ENCODE measurements at regions not wholly inside any gene's neighbourhood (a gene's known extent, or its start where the extent isn't known, plus 50 kb on each side); places are given as distances from the start of the nearest gene placed in this dataset.
"Not testable (repeated sequence)": the region's sequence is repeated elsewhere in the genome, so short reads cannot be mapped to it uniquely, and the experiment has no call there.

- Histone ChIP-seq H3K27me3 (ENCODE audit: insufficient read depth in 3 of 3, low read length in 2 of 3) (peaks cover 0 to 3% (median 2%) of the 10 kb centered on the region in 3 donors), H3K4me1 (no peaks in the 10 kb centered on the region), H3K9me3 (no peaks in the 10 kb centered on the region), H3K27ac (no peak overlapping the region), H3K4me3 (no peak overlapping the region), H3K36me3 (ENCODE audit: insufficient read depth in 1 of 2, low read depth in 1 of 2) (no peaks in the 10 kb centered on the region)
- no peak for DNase-seq
- no peak for ATAC-seq
- 52 to 57% (median 54%) methylated on average over 4 of the region's 4 CpGs for WGBS, 3 donors
- TF ChIP-seq, protein P1, sequence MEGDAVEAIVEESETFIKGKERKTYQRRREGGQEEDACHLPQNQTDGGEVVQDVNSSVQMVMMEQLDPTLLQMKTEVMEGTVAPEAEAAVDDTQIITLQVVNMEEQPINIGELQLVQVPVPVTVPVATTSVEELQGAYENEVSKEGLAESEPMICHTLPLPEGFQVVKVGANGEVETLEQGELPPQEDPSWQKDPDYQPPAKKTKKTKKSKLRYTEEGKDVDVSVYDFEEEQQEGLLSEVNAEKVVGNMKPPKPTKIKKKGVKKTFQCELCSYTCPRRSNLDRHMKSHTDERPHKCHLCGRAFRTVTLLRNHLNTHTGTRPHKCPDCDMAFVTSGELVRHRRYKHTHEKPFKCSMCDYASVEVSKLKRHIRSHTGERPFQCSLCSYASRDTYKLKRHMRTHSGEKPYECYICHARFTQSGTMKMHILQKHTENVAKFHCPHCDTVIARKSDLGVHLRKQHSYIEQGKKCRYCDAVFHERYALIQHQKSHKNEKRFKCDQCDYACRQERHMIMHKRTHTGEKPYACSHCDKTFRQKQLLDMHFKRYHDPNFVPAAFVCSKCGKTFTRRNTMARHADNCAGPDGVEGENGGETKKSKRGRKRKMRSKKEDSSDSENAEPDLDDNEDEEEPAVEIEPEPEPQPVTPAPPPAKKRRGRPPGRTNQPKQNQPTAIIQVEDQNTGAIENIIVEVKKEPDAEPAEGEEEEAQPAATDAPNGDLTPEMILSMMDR (IDR thresholded peaks at IDR 0.05) = no peak
- intact Hi-C loops (cut with DNase I) = no loop called here
Measured at GRCh38 chr18:47691611-47692010, 238.8 kb downstream of the SMAD2 start.

GRCh38 chr18:47690778-47691177 lies 239.7 kb downstream of the SMAD2 start:
- H3K4me3 ChIP-seq; H3K27me3 ChIP-seq (ENCODE audit: insufficient read depth in 3 of 3, low read length in 2 of 3); DNase-seq; intact Hi-C loops (cut with DNase I); H3K9me3 ChIP-seq; H3K36me3 ChIP-seq (ENCODE audit: insufficient read depth in 1 of 2, low read depth in 1 of 2); H3K4me1 ChIP-seq; H3K27ac ChIP-seq; ATAC-seq: not testable (repeated sequence)
- WGBS, 3 donors = 76 to 86% (median 79%) methylated on average over 3 of the region's 3 CpGs

DNA sequence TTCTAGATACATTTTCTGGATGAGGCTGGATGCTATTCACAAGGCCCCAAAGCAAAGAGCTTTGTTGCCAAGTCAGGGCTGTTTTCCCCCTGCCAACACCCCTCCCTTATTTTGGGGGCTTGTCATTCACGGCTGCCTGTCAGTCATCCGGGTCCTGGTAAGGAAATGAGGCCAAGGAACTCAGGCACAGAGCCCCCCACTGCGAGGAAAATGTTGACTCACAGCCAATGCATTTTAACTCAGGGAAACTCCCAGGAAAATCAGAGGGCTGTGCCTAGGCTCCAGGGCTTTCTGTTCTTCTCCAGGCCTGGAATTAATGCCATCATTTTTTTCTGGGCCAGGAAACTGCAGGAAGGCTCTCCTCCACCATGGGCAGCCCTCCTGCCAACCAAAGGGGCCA lies 241.1 kb downstream of the SMAD2 start:
- intact Hi-C loops (cut with DNase I) = no loop called here
- peaks cover 0 to 2% (median 0%) of the 10 kb centered on the region in 3 donors for H3K27me3 ChIP-seq (ENCODE audit: insufficient read depth in 3 of 3, low read length in 2 of 3)
- H3K4me1 ChIP-seq = no peaks in the 10 kb centered on the region
- no peak overlapping the region for H3K27ac ChIP-seq
- DNase-seq = no peak
- TF ChIP-seq, protein P1 (IDR thresholded peaks at IDR 0.05) = no peak
- H3K4me3 ChIP-seq = no peak overlapping the region
- ATAC-seq = no peak
- WGBS, 3 donors = 17 to 40% (median 35%) methylated on average over 3 of the region's 3 CpGs
- H3K36me3 ChIP-seq (ENCODE audit: insufficient read depth in 1 of 2, low read depth in 1 of 2) = no peaks in the 10 kb centered on the region
- no peaks in the 10 kb centered on the region for H3K9me3 ChIP-seq

- Histone ChIP-seq H3K27me3 (ENCODE audit: insufficient read depth in 3 of 3, low read length in 2 of 3) (peaks cover 0 to 2% (median 0%) of the 10 kb centered on the region in 3 donors), H3K27ac (no peak overlapping the region), H3K4me3 (no peak overlapping the region), H3K4me1 (no peaks in the 10 kb centered on the region), H3K36me3 (ENCODE audit: insufficient read depth in 1 of 2, low read depth in 1 of 2) (no peaks in the 10 kb centered on the region), H3K9me3 (no peaks in the 10 kb centered on the region)
- intact Hi-C loops (cut with DNase I) = no loop called here
- TF ChIP-seq, protein P1 (IDR thresholded peaks at IDR 0.05) = no peak
- 73 to 84% (median 73%) methylated on average over 2 of the region's 2 CpGs for WGBS, 3 donors
- DNase-seq = no peak
- ATAC-seq = no peak
Measured at GRCh38 chr18:47686806-47687205, 243.7 kb downstream of the SMAD2 start.

- Histone ChIP-seq H3K27me3 (ENCODE audit: insufficient read depth in 3 of 3, low read length in 2 of 3) (peaks cover 0 to 2% (median 0%) of the 10 kb centered on the region in 3 donors), H3K36me3 (ENCODE audit: insufficient read depth in 1 of 2, low read depth in 1 of 2) (no peaks in the 10 kb centered on the region), H3K9me3 (no peaks in the 10 kb centered on the region), H3K27ac (no peak overlapping the region), H3K4me1 (no peaks in the 10 kb centered on the region), H3K4me3 (no peak overlapping the region)
- DNase-seq = no peak
- intact Hi-C loops (cut with DNase I) = no loop called here
- TF ChIP-seq, protein P1 (IDR thresholded peaks at IDR 0.05) = no peak
- ATAC-seq = no peak
Measured at GRCh38 chr18:47683774-47684173, 246.7 kb downstream of the SMAD2 start.

Measured in psoas muscle (tissue), 7 donors.